ENCODE measurements at regions not wholly inside any gene's neighbourhood (a gene's known extent, or its start where the extent isn't known, plus 50 kb on each side); places are given as distances from the start of the nearest gene placed in this dataset.

DNA sequence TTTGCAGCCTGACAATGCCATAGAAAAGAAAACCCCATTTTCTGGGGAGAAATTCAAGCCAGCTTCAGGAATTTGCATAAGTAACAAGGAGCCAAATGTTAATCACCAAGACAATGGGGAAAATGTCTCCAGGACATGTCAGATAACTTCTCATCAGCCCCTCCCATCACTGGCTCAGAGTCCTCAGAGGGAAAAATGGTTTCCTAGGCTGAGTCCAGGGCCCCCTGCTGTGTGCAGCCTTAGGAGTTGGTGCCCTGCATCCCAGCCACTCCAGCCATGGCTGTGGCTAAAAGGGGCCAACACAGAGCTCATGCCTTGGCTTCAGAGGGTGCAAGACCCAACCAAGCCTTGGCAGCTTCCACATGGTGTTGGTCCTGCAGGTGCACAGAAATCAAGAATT is 63.7 kb upstream of the FANCL start:
- Histone ChIP-seq H3K9me3 (ENCODE audit: control insufficient read depth, low read length) (no peaks in the 10 kb centered on the region), H3K4me1 (ENCODE audit: control insufficient read depth in 1 of 2, insufficient read depth in 2 of 2, low read length in 2 of 2) (no peaks in the 10 kb centered on the region), H3K36me3 (ENCODE audit: control insufficient read depth in 1 of 2, insufficient read depth in 2 of 2, low read length in 1 of 2) (no peaks in the 10 kb centered on the region), H3K4me3 (ENCODE audit: low read length in 2 of 2) (no peak overlapping the region), H3K27me3 (ENCODE audit: control insufficient read depth in 1 of 2, insufficient read depth in 2 of 2, low read length in 1 of 2) (no peaks in the 10 kb centered on the region), H3K27ac (ENCODE audit: low read depth in 1 of 2, low read length in 2 of 2) (no peak overlapping the region)
- ATAC-seq (ENCODE audit: low FRiP score), result no peak
- intact Hi-C loops (cut with DNase I), result no loop called here
- no peak for DNase-seq

- 41 to 60% methylated on average over 1 of the region's 1 CpG for WGBS, 2 donors
- intact Hi-C loops (cut with DNase I), result no loop called here
Measured at GRCh38 chr2:58299123-58299522, 58.0 kb upstream of the FANCL start.

GRCh38 chr2:58293056-58293455 is 51.9 kb upstream of the FANCL start:
- DNase-seq (no peak), ATAC-seq (ENCODE audit: low FRiP score) (no peak)
- H3K27me3 ChIP-seq (ENCODE audit: control insufficient read depth in 1 of 2, insufficient read depth in 2 of 2, low read length in 1 of 2), result no peaks in the 10 kb centered on the region
- no peaks in the 10 kb centered on the region for H3K9me3 ChIP-seq (ENCODE audit: control insufficient read depth, low read length)
- intact Hi-C loops (cut with DNase I), result no loop called here
- H3K4me3 ChIP-seq (ENCODE audit: low read length in 2 of 2), result no peak overlapping the region
- H3K4me1 ChIP-seq (ENCODE audit: control insufficient read depth in 1 of 2, insufficient read depth in 2 of 2, low read length in 2 of 2), result no peaks in the 10 kb centered on the region
- H3K36me3 ChIP-seq (ENCODE audit: control insufficient read depth in 1 of 2, insufficient read depth in 2 of 2, low read length in 1 of 2), result no peaks in the 10 kb centered on the region
- WGBS, 2 donors, result 76 to 86% methylated on average over 1 of the region's 1 CpG
- no peak overlapping the region for H3K27ac ChIP-seq (ENCODE audit: low read depth in 1 of 2, low read length in 2 of 2)

More at GRCh38 chr2:58299123-58299522, 58.0 kb upstream of the FANCL start:
- Histone ChIP-seq H3K9me3 (ENCODE audit: control insufficient read depth, low read length) (no peaks in the 10 kb centered on the region), H3K36me3 (ENCODE audit: control insufficient read depth in 1 of 2, insufficient read depth in 2 of 2, low read length in 1 of 2) (no peaks in the 10 kb centered on the region), H3K4me1 (ENCODE audit: control insufficient read depth in 1 of 2, insufficient read depth in 2 of 2, low read length in 2 of 2) (no peaks in the 10 kb centered on the region), H3K27me3 (ENCODE audit: control insufficient read depth in 1 of 2, insufficient read depth in 2 of 2, low read length in 1 of 2) (no peaks in the 10 kb centered on the region), H3K4me3 (ENCODE audit: low read length in 2 of 2) (no peak overlapping the region), H3K27ac (ENCODE audit: low read depth in 1 of 2, low read length in 2 of 2) (no peak overlapping the region)
- ATAC-seq (ENCODE audit: low FRiP score) (no peak), DNase-seq (no peak)

DNA sequence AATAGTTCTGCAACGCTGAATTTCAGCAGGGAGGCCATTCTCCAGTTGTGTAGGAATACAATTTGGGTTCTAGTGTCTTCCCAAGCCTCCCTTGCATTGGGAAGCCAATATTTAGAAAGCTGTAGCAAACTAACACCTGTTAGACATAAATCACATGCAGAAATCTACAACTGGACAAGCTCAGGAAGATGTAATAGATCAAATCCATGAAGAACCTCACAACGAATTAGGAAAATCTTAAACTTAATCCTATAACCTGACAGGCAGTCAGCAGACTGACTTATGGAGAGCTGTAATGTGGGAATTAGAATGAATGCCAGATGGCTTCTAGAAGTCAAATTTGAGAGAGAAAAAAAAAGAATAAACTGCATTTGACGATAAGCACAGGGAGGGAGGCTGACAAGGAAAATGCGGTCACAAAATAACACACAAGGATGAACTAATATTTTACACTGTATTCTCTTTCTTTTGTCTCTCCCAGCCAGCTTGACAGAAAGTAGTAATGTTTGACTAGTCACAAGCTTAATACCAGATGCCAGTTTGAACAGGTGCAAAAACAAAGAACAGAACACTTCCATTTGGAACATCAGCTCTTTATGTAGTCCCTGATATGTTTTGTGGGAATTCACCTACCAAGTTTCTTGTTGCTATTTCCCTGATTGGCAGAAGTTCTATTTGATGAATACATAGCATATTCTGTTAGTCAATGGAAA is 50.8 kb upstream of the FANCL start:
- no peaks in the 10 kb centered on the region for H3K9me3 ChIP-seq (ENCODE audit: control insufficient read depth, low read length)
- no peak for DNase-seq
- 16 to 24% methylated on average over 4 of the region's 4 CpGs for WGBS, 2 donors

More for the DNA sequence above, 50.8 kb upstream of the FANCL start:
- Histone ChIP-seq H3K27ac (ENCODE audit: low read depth in 1 of 2, low read length in 2 of 2) (no peak overlapping the region), H3K4me1 (ENCODE audit: control insufficient read depth in 1 of 2, insufficient read depth in 2 of 2, low read length in 2 of 2) (no peaks in the 10 kb centered on the region), H3K36me3 (ENCODE audit: control insufficient read depth in 1 of 2, insufficient read depth in 2 of 2, low read length in 1 of 2) (no peaks in the 10 kb centered on the region), H3K27me3 (ENCODE audit: control insufficient read depth in 1 of 2, insufficient read depth in 2 of 2, low read length in 1 of 2) (no peaks in the 10 kb centered on the region), H3K4me3 (ENCODE audit: low read length in 2 of 2) (no peak overlapping the region)
- intact Hi-C loops (cut with DNase I), result no loop called here
- ATAC-seq (ENCODE audit: low FRiP score), result no peak

Small RNAs in the stretch of these regions (microRNA-seq; reads per million reads assigned to microRNA genes)
- gene MIR4432, result 0 reads per million in 2 donors
